Small intestine (tissue), 7 donors: ENCODE measurements at regions not wholly inside any gene's neighbourhood (a gene's known extent, or its start where the extent isn't known, plus 50 kb on each side); places are given as distances from the start of the nearest gene placed in this dataset.
"Not testable (repeated sequence)": the region's sequence is repeated elsewhere in the genome, so short reads cannot be mapped to it uniquely, and the experiment has no call there.

ENCODE experiments used
- DNase-seq, 2 donors: peaks; one replicate each; pipeline versions ENCODE4 v3.0.0 to v3.0.0-alpha.2; 2013
- FAIRE-seq: peaks from 2 replicates; lab custom pipeline; 2012; peaks lifted over from hg19 to GRCh38; lab: Jason Lieb, UNC
- H3K27ac ChIP-seq, 3 donors: one replicate each; pipeline ENCODE4 v1.5.1; 2013; ENCODE audit warnings: low read length in 2 of 3, mild to moderate bottlenecking in 2 of 3, control low read depth in 1 of 3, inconsistent platforms in 1 of 3, low read depth in 1 of 3, moderate library complexity in 1 of 3
- H3K27me3 ChIP-seq, 3 donors: one replicate each; pipeline ENCODE4 v1.6.1; 2013; ENCODE audit warnings: low read length in 3 of 3, inconsistent platforms in 1 of 3; ENCODE audit not compliant: control insufficient read depth in 3 of 3, insufficient read depth in 3 of 3
- H3K36me3 ChIP-seq, 3 donors: one replicate each; pipeline ENCODE4 v1.6.1; 2013; ENCODE audit warnings: low read length in 3 of 3, inconsistent platforms in 1 of 3, low read depth in 1 of 3, mild to moderate bottlenecking in 1 of 3, moderate library complexity in 1 of 3; ENCODE audit not compliant: control insufficient read depth in 3 of 3, insufficient read depth in 2 of 3
- H3K4me1 ChIP-seq, 3 donors: one replicate each; pipeline ENCODE4 v1.6.1; 2013; ENCODE audit warnings: low read length in 2 of 3, inconsistent platforms in 1 of 3, low read depth in 1 of 3, mild to moderate bottlenecking in 1 of 3, moderate library complexity in 1 of 3; ENCODE audit not compliant: control insufficient read depth in 3 of 3, insufficient read depth in 2 of 3
- H3K4me3 ChIP-seq, 3 donors: one replicate each; pipeline ENCODE4 v1.5.1; 2013; ENCODE audit warnings: low read length in 3 of 3, control low read depth in 1 of 3, inconsistent platforms in 1 of 3, low read depth in 1 of 3, mild to moderate bottlenecking in 1 of 3, moderate library complexity in 1 of 3
- H3K9me3 ChIP-seq, 2 donors: one replicate each; pipeline ENCODE4 v1.6.1; 2013; ENCODE audit warnings: low read depth in 1 of 2, low read length in 1 of 2; ENCODE audit not compliant: control insufficient read depth in 2 of 2, insufficient read depth in 1 of 2
- WGBS, 3 donors: extraction: QIAGEN DNeasy Blood & Tissue Kit; methylation state at CpG; one replicate each; pipeline ENCODE4 v1.1.7; 2013; 5-methylcytosine and 5-hydroxymethylcytosine counted together
- donor health status: healthy with polysubstance abuse.
- donor health status: control.
- donor health status: control.
- donor health status: Bipolar disorder and iron deficiency.
- donor health status: healthy.

DNA sequence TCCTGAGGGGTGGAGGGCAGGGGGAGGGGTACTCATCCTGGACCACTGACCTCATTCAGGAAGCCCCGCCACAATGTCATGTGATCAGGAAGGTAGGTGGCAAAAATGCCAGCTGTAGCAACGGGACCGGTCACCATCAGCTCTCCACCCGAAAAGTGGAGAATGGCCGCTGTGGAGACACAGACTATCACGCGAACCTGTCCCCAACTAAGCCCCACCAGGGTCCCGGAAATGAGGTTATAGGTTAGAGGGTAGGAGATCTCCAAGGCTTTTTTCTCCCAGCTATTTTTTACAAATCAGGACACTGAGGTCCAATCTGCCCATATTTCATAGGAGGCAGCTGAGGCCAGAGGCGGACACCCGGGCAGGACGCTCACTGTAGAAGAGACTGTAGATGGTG lies 1966.9 kb downstream of the FOXD4L5 start:
- H3K4me1 ChIP-seq, FAIRE-seq, H3K27ac ChIP-seq, H3K36me3 ChIP-seq, H3K9me3 ChIP-seq, H3K27me3 ChIP-seq, DNase-seq, H3K4me3 ChIP-seq: not testable (repeated sequence)
- WGBS, 3 donors, result 94 to 99% (median 96%) methylated on average over 4 to 7 of the region's 11 CpGs

DNA sequence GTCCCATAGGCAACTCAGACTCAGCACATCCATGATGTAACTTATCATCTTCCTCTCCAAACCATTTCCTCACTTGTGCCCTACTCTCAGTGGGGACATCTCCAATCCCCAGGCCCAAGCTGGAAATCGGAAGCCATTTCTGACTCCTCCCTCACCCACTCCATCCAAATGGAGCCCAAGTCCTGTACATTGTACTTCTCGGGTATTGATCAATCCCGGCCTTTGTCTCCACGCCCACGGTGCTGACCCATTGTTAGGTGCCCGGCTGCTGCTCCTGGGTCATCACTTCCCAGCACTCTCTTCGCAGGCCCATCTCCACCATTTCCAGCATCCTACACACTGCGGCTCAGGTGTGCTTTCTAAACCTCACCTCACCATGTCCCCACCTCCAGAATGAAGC lies 1969.6 kb downstream of the FOXD4L5 start:
- H3K4me3 ChIP-seq, H3K36me3 ChIP-seq, H3K27ac ChIP-seq, DNase-seq, FAIRE-seq, H3K4me1 ChIP-seq, H3K27me3 ChIP-seq, H3K9me3 ChIP-seq: not testable (repeated sequence)
- 90 to 92% (median 91%) methylated on average over 5 to 7 of the region's 8 CpGs for WGBS, 3 donors

DNA sequence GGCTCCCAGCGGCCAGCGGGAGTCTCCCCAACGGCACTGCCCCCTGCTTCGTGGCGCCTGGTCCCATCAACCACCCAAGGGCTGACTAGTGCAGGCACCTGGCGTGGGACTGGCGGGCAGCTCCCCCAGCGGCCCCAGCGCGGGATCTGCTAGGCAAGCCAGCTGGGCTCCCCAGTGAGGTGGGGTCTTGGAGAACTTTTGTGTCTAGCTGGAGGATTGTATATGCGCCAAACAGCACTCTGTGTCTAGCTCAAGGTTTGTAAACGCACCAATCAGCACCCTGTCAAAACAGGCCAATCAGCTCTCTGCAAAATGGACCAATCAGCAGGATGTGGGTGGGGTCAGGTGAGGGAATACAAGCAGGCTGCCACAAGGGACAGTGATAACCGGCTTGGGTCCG lies 1988.2 kb downstream of the FOXD4L5 start:
- not testable (repeated sequence) for H3K27me3 ChIP-seq, FAIRE-seq, H3K27ac ChIP-seq, DNase-seq, H3K4me3 ChIP-seq, H3K9me3 ChIP-seq, H3K4me1 ChIP-seq, H3K36me3 ChIP-seq
- WGBS, 3 donors, result 83 to 90% (median 90%) methylated on average over 4 to 10 of the region's 14 CpGs

DNA sequence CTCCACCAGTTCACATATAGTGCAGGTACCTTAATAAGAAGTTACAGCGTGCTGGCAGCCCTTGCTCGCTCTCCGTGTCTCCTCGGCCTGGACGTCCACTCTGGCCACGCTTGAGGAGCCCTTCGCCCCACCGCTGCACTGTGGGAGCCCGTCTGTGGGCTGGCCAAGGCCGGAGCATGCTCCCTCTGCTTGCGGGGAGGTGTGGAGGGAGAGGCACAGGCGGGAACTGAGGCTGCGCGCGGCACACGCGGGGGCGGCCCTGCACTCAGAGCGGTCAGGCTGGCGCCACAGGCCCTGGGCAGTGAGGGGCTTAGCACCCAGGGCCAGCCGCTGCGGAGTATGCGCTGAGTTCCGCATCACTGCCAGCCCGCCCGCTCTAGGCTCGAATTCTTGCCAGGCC lies 1988.6 kb downstream of the FOXD4L5 start:
- H3K4me3 ChIP-seq, H3K9me3 ChIP-seq, H3K36me3 ChIP-seq, H3K27me3 ChIP-seq, H3K4me1 ChIP-seq, DNase-seq, FAIRE-seq, H3K27ac ChIP-seq: not testable (repeated sequence)
- WGBS, 3 donors, result 86 to 92% (median 88%) methylated on average over 7 to 20 of the region's 27 CpGs

DNA sequence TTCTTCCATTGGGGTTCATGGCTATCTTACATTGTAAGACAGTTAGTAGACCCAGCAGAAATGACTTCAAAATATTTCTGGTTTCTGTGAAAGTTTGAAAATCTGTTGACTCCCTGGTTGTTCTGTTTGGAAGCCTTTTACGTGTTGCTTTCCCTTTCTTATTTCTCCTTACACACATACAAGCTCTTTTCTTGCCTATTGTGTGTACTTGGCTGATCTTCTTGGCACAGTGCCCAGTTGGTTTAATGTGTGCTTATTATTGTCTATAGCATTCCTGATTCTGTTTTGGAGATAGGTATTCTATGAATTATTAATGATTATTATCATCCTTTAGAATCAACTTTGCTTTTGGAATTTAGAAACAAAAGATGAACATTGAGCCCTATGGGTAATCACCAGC lies 1995.0 kb downstream of the FOXD4L5 start:
- H3K9me3 ChIP-seq, FAIRE-seq, H3K27me3 ChIP-seq, H3K27ac ChIP-seq, H3K4me3 ChIP-seq, H3K36me3 ChIP-seq, H3K4me1 ChIP-seq: not testable (repeated sequence)
- 16 to 45% (median 32%) methylated on average over 1 of the region's 1 CpG for WGBS, 3 donors
- DNase-seq, result peak in 1 of 2 donors; percentile 2
